Gastroesophageal sphincter (tissue), 3 donors: ENCODE measurements at regions not wholly inside any gene's neighbourhood (a gene's known extent, or its start where the extent isn't known, plus 50 kb on each side); places are given as distances from the start of the nearest gene placed in this dataset.

Source experiments
- CTCF ChIP-seq, 4 experiments: fragments of 200-600 bp in 2 of 4; fragments of 450-650 bp in 2 of 4; sonication (generic) in 1 of 4; IDR thresholded peaks; one replicate each; pipeline ENCODE4 v1.5.1; 2017 to 2019; ENCODE audit warnings: antibody characterized with exemption in 4 of 4, mild to moderate bottlenecking in 2 of 4, moderate library complexity in 2 of 4
- EP300 ChIP-seq: sonication (generic); formaldehyde crosslinking; IDR thresholded peaks from one replicate; pipeline ENCODE4 v1.6.1; 2017; ENCODE audit warnings: antibody characterized with exemption, mild to moderate bottlenecking

- TF ChIP-seq CTCF (IDR thresholded peaks at IDR 0.05): no peak
- no peak for TF ChIP-seq EP300
Observed at GRCh38 chr2:189369566-189369965, 71.7 kb upstream of the WDR75 start.
